NCI-H460 (cell line): ENCODE measurements at regions not wholly inside any gene's neighbourhood (a gene's known extent, or its start where the extent isn't known, plus 50 kb on each side); places are given as distances from the start of the nearest gene placed in this dataset.
A peak's percentile ranks its signal among the peaks of the same experiment; 100 is the strongest.

Experiments used
- DNase-seq: peaks from one replicate; pipeline ENCODE4 v3.0.0-alpha.2; 2016; ENCODE audit warnings: low read depth; ENCODE audit errors: extremely low read depth
- small RNA-seq, 2 experiments: library from RNA; depleted of rRNA; stranded (forward); fragments of <200 nt; gene quantifications; one replicate each; pipeline ENCODE3, GENCODE V24; 2014

DNA sequence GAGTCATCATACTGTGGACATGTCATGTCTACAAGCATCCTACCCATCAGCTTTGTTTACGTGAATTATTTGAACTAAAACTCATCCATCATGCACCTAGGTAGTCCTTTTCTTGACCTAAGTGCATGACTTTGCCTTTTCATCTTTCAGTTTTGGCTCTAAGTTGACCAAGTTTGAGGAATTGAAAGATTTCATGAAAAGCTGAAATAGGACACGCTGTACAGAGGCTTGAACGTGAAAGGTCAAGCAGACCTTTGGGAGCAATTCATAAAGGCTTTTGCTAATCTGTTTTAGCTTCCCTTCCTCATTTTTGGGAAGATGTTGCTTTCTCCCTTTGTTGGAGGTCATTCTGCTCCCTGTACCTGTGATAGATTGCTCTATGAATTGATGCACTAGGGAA is 55.1 kb upstream of the MLIP start:
- DNase-seq, result no peak

DNA sequence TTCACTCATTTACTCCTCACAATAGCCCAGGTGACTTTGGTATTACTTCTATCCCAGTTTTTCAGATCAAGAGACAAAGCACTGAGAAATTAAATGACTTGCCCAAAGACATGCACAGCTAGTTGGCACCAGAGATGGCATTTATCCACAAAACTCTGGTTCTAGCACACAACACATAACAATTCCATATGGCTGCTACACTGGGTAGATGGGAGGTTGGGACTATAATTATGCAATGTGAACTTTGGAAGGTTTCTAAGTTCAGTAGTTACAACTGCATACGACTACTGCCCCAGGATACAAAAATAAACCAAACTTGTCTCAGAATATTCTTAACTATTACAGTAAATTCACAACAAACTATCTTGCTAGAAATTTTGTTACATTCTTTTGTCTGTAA is 54.2 kb upstream of the MLIP start:
- no peak for DNase-seq

DNA sequence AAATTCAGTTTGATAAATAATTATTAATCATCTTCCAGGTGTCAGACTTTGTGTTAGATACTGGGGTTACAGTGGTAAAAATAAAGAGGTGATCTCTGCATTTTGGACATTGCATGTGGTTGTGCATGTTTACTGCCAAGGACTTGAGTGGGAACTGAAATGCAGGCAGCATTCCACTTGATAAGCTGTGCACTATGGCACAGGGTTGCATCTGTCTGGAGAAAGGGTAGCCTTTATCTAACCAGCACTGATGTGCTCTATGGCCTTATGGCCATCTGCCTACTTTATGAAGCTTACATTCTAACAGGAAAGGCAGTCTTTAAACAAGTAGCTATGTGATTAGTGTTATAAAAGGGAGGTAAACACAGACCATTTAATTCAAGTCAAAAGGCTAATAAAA is 53.0 kb upstream of the MLIP start:
- DNase-seq, result no peak

DNA sequence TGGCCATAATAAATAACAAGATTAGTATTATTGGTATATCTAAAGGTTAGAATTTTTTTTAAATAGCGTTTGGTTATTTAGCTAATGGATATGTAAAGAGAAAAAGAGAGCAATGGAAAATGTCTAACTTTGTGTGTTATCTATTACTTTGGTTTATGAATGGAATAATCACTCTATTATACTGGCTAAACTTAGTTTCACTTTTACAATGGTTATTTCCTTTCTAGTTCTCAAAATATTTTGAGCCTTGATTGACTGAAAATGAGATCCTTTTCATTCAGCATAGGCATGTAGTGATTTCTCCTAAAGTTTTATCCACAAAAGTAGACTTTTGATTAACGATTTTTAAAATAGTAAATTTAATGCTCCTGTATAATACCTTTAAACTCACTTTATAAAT is 51.6 kb upstream of the MLIP start:
- DNase-seq, result no peak

DNA sequence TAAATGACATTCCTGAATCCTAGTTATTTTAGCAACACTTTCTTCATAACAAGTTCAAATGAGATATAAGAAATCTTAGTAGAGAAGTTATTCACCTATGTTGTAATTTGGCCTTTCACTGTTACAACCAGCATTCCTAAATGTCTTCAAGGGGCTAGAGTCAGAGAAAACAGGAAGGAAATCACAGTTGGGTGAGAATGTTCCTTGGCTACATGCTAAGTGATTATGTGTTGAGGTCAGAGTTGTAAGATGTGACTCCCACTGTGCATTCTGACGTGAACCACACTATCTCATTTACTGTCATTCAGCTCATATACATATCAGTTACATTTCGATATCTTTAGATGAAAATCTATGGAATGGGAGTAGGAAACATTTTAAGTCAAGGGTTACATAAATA is 51.0 kb upstream of the MLIP start:
- DNase-seq, result peak; percentile 96

Small RNA genes lying in the stretch of these regions (small RNA-seq; reads per million reads assigned to genes)
- 0 reads per million in 2 experiments for gene ERHP2
